ENCODE measurements at regions not wholly inside any gene's neighbourhood (a gene's known extent, or its start where the extent isn't known, plus 50 kb on each side); places are given as distances from the start of the nearest gene placed in this dataset.
"Not testable (repeated sequence)": the region's sequence is repeated elsewhere in the genome, so short reads cannot be mapped to it uniquely, and the experiment has no call there.

- no peak for DNase-seq
These were observed 198.6 kb downstream of the SHOX start for GRCh38 chrX:829145-829544.

- no peak for DNase-seq
These were observed 197.9 kb downstream of the SHOX start for GRCh38 chrX:828411-828959.

GRCh38 chrX:826448-826847 lies 195.9 kb downstream of the SHOX start:
- DNase-seq: no peak

- no peak for DNase-seq
These were observed 195.4 kb downstream of the SHOX start for GRCh38 chrX:825991-826390.

- not testable (repeated sequence) for DNase-seq
These were observed 192.5 kb downstream of the SHOX start for GRCh38 chrX:823073-823472.

- DNase-seq: no peak
These were observed 190.9 kb downstream of the SHOX start for GRCh38 chrX:821327-822107.

- DNase-seq: no peak
These were observed 189.1 kb downstream of the SHOX start for GRCh38 chrX:819684-820083.

- no peak for DNase-seq
These were observed 187.2 kb downstream of the SHOX start for GRCh38 chrX:817759-818300.

- DNase-seq: not testable (repeated sequence)
These were observed 186.6 kb downstream of the SHOX start for GRCh38 chrX:817147-817546.

GRCh38 chrX:816411-816810 lies 185.8 kb downstream of the SHOX start:
- no peak for DNase-seq

GRCh38 chrX:810186-810585 lies 179.6 kb downstream of the SHOX start:
- no peak for DNase-seq

GRCh38 chrX:809081-809480 lies 178.5 kb downstream of the SHOX start:
- no peak for DNase-seq

GRCh38 chrX:806586-806985 lies 176.0 kb downstream of the SHOX start:
- no peak for DNase-seq

GRCh38 chrX:805988-806387 lies 175.4 kb downstream of the SHOX start:
- DNase-seq: no peak

GRCh38 chrX:805103-805670 lies 174.6 kb downstream of the SHOX start:
- DNase-seq: no peak

GRCh38 chrX:802846-803245 lies 172.3 kb downstream of the SHOX start:
- no peak for DNase-seq

GRCh38 chrX:799808-800207 lies 169.2 kb downstream of the SHOX start:
- DNase-seq: no peak

GRCh38 chrX:794311-794710 lies 163.7 kb downstream of the SHOX start:
- no peak for DNase-seq

GRCh38 chrX:793216-793770 lies 162.7 kb downstream of the SHOX start:
- DNase-seq: no peak

GRCh38 chrX:791479-792034 lies 161.0 kb downstream of the SHOX start:
- no peak for DNase-seq

GRCh38 chrX:790783-791360 lies 160.3 kb downstream of the SHOX start:
- no peak for DNase-seq

- DNase-seq: no peak
These were observed 159.5 kb downstream of the SHOX start for GRCh38 chrX:790041-790506.

- DNase-seq: no peak
These were observed 158.5 kb downstream of the SHOX start for GRCh38 chrX:789096-789495.

All from COR-L47 (cell line).